NT2/D1 (cell line): ENCODE measurements at regions not wholly inside any gene's neighbourhood (a gene's known extent, or its start where the extent isn't known, plus 50 kb on each side); places are given as distances from the start of the nearest gene placed in this dataset.

ENCODE experiments used
- SUZ12 ChIP-seq: IDR thresholded peaks from 2 replicates; pipeline ENCODE4 v1.6.1; 2011; ENCODE audit not compliant: insufficient read length, insufficient read depth; ENCODE audit errors: extremely low read depth
- ZNF274 ChIP-seq: IDR thresholded peaks from 2 replicates; pipeline ENCODE4 v1.6.1; 2011; ENCODE audit warnings: mild to moderate bottlenecking, low read depth, low read length

GRCh38 chr6:153938876-153939275 is 100.2 kb upstream of the OPRM1 start:
- TF ChIP-seq SUZ12 (no peak), ZNF274 (no peak)
